HG02981 (cell line): ENCODE measurements at regions not wholly inside any gene's neighbourhood (a gene's known extent, or its start where the extent isn't known, plus 50 kb on each side); places are given as distances from the start of the nearest gene placed in this dataset.

ENCODE experiments used
- ATAC-seq: cut with Tn5 transposase; IDR thresholded peaks from one replicate; pipeline ENCODE4 v1.9.1; 2021; ENCODE audit warnings: mild to moderate bottlenecking, moderate library complexity; ENCODE audit not compliant: unreplicated experiment

DNA sequence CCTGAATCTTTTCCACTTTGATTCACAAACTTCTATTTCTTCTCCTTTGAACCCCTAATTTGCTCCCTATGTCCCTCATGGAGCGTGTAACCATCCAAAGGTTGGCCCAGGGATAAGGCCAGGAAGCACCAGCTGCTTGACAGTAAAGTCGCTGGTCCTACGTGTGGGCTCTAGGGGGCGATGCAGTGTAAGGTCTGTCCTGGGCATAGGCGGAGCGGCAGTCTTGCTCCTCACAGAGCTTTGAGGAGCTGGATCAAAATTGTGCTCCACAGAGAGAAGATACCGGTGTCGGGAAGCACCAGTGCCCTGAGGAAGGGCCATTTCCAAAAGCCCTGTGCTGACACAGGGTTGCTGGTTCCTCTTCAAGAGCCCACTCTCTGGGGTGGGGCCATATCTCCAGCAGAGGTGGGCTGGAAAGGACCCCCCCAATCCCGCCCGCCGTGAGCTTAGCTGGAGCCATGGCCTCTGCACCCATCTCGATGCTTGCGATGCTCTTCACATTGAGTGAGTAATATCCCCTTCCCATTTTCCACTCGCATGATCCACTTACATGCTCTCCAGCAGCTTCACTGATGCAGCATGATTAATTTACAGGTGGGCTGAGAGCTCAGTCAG, 49.9 kb upstream of the OR4E1 start:
- no peak for ATAC-seq
